ENCODE measurements at regions not wholly inside any gene's neighbourhood (a gene's known extent, or its start where the extent isn't known, plus 50 kb on each side); places are given as distances from the start of the nearest gene placed in this dataset.

GRCh38 chr7:130904792-130905191 is 170.8 kb upstream of the KLF14 start:
- TF ChIP-seq SPI1 (IDR thresholded peaks at IDR 0.05; ENCODE audit: low read depth, low read length) (no peak), POLR2AphosphoS5 (IDR thresholded peaks at IDR 0.05; ENCODE audit: low read depth, low read length) (no peak)
